ENCODE measurements at regions not wholly inside any gene's neighbourhood (a gene's known extent, or its start where the extent isn't known, plus 50 kb on each side); places are given as distances from the start of the nearest gene placed in this dataset.
A peak's percentile ranks its signal among the peaks of the same experiment; 100 is the strongest.

DNA sequence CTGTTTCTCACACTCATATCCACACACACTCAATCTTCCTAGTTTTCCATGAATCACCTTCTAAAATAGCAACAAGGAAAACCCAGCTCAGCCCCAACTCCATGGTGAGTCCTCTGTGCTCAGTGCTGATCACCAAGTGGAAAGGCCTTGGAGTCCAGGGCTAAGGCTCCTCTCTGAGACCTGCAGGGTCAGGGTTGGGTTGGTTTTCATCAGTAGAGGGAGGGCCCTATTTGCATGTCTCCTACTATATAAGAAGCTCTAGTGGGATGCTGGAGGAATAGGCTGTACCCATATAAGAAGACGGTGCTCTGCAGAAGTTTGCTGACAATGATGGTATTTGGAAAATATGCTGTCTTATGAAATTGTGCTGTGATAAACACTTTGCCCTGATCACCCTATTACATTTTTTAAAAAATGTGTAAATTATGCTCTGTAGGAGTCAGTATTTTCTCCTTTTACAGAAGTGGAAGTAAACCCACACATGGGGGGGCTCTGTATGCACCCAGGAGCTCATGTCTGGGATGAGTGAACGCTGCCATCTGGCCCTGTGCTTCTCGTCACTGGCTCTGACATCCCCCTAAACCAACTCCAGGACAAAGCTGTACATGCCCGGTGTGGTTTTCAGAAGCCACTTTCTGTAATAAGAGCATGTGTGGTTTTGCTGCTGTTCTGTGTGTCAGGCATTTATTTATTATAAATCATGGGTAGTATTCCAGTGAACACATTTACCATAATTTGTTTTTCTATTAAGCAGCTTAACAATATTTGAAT is 536.3 kb downstream of the TMEM121 start:
- intact Hi-C loops (cut with micrococcal nuclease), result no loop called here
- ChIA-PET CTCF (interaction anchor here (0.8 kb wide), 1 partner anchor 525 kb away, joined by 3 read pairs; no protein-coding TSS in a partner anchor), POLR2A (interaction anchor here (0.9 to 1.3 kb wide), 2 partner anchors 199 to 201 kb away, joined by 3 read pairs; no protein-coding TSS in a partner anchor)
- H3K27me3 ChIP-seq (replicated peaks in 1 of 4; ENCODE audit: control extremely low read depth in 1 of 4, control insufficient read depth in 3 of 4, insufficient read depth in 4 of 4, low read length in 3 of 4), result peaks cover 0 to 3% (median 0%) of the 10 kb centered on the region in 4 experiments
- H3K9ac ChIP-seq (ENCODE audit: low read length), result no peak overlapping the region
- H4K20me1 ChIP-seq (ENCODE audit: control insufficient read depth, insufficient read depth, low read length, poor library complexity, severe bottlenecking), result no peaks in the 10 kb centered on the region
- H2AFZ ChIP-seq (ENCODE audit: insufficient read depth, low read depth, low read length, poor library complexity, severe bottlenecking), result no peak overlapping the region
- H3K27me3 Mint-ChIP-seq, result peaks cover 4% of the 10 kb centered on the region
- no peaks in the 10 kb centered on the region for H3K36me3 ChIP-seq (replicated peaks in 1 of 2; ENCODE audit: control extremely low read depth in 1 of 2, control insufficient read depth in 1 of 2, extremely low read depth in 1 of 2, insufficient read depth in 2 of 2, low read length in 1 of 2)
- DNase-seq, result peak; percentile 17
- no peaks in the 10 kb centered on the region for H3K79me2 ChIP-seq (ENCODE audit: control insufficient read depth, insufficient read depth, low read length)
- peak overlapping the region; percentile 73 for H3K4me3 Mint-ChIP-seq
- no CpG with 5 or more reads among the region's 4 CpGs for WGBS (ENCODE audit: insufficient coverage)
- TF ChIP-seq EZH2 (IDR thresholded peaks at IDR 0.05; ENCODE audit: borderline replicate concordance, insufficient read depth, low read depth, low read length, poor library complexity, severe bottlenecking), result no peak
- TF ChIP-seq, protein P1, sequence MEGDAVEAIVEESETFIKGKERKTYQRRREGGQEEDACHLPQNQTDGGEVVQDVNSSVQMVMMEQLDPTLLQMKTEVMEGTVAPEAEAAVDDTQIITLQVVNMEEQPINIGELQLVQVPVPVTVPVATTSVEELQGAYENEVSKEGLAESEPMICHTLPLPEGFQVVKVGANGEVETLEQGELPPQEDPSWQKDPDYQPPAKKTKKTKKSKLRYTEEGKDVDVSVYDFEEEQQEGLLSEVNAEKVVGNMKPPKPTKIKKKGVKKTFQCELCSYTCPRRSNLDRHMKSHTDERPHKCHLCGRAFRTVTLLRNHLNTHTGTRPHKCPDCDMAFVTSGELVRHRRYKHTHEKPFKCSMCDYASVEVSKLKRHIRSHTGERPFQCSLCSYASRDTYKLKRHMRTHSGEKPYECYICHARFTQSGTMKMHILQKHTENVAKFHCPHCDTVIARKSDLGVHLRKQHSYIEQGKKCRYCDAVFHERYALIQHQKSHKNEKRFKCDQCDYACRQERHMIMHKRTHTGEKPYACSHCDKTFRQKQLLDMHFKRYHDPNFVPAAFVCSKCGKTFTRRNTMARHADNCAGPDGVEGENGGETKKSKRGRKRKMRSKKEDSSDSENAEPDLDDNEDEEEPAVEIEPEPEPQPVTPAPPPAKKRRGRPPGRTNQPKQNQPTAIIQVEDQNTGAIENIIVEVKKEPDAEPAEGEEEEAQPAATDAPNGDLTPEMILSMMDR (IDR thresholded peaks at IDR 0.05), result no peak
- no peak overlapping the region for H3K27ac ChIP-seq (ENCODE audit: low read length in 2 of 2)
- ATAC-seq (ENCODE audit: low read depth), result peak; percentile 33
- H3K9me3 Mint-ChIP-seq (ENCODE audit: insufficient read depth), result no peaks in the 10 kb centered on the region
- H3K4me3 ChIP-seq (ENCODE audit: control extremely low read depth in 1 of 5, extremely low read depth in 1 of 5, insufficient read depth in 1 of 5, low read depth in 2 of 5, low read length in 4 of 5), result no peak overlapping the region
- H3K9me3 ChIP-seq (ENCODE audit: control extremely low read depth in 1 of 3, control insufficient read depth in 2 of 3, insufficient read depth in 1 of 3, low read length in 2 of 3), result no peaks in the 10 kb centered on the region
- H3K4me2 ChIP-seq (replicated peaks; ENCODE audit: low read depth, low read length, poor library complexity, severe bottlenecking), result no peak overlapping the region
- peak overlapping the region; percentile 82 for H3K27ac Mint-ChIP-seq
- peaks cover 0 to 11% of the 10 kb centered on the region in 2 donors for H3K4me1 ChIP-seq (ENCODE audit: control insufficient read depth in 2 of 2, insufficient read depth in 2 of 2, low read length in 2 of 2)
- H3K4me1 Mint-ChIP-seq, result peaks cover 12% of the 10 kb centered on the region

DNA sequence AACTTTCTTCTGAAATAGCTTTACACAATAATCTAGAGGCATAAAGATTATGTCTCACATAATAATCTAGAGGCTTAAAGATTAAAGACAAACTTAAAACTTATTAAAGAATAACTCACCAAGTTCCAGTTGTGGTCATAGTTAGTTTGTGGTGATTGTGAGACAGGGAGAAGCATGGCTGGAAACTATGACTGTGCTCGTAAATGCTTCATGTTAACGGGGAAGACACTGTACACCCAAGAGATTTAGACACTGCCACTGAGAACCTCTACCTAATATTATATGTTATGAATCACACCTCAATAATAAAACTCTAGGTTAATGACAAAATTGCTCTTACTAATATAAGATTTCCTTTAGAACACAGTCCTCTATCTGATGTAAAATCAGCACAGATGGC is 541.6 kb downstream of the TMEM121 start:
- no peak for TF ChIP-seq EZH2 (IDR thresholded peaks at IDR 0.05; ENCODE audit: borderline replicate concordance, insufficient read depth, low read depth, low read length, poor library complexity, severe bottlenecking)
- TF ChIP-seq, protein P1 (IDR thresholded peaks at IDR 0.05), result no peak
- Histone ChIP-seq H3K79me2 (ENCODE audit: control insufficient read depth, insufficient read depth, low read length) (no peaks in the 10 kb centered on the region), H4K20me1 (ENCODE audit: control insufficient read depth, insufficient read depth, low read length, poor library complexity, severe bottlenecking) (no peaks in the 10 kb centered on the region), H3K36me3 (replicated peaks in 1 of 2; ENCODE audit: control extremely low read depth in 1 of 2, control insufficient read depth in 1 of 2, extremely low read depth in 1 of 2, insufficient read depth in 2 of 2, low read length in 1 of 2) (no peaks in the 10 kb centered on the region), H3K4me1 (ENCODE audit: control insufficient read depth in 2 of 2, insufficient read depth in 2 of 2, low read length in 2 of 2) (no peaks in the 10 kb centered on the region), H3K27ac (ENCODE audit: low read length in 2 of 2) (no peak overlapping the region), H3K9me3 (ENCODE audit: control extremely low read depth in 1 of 3, control insufficient read depth in 2 of 3, insufficient read depth in 1 of 3, low read length in 2 of 3) (peaks cover 0 to 2% (median 0%) of the 10 kb centered on the region in 3 donors), H3K27me3 (replicated peaks in 1 of 4; ENCODE audit: control extremely low read depth in 1 of 4, control insufficient read depth in 3 of 4, insufficient read depth in 4 of 4, low read length in 3 of 4) (no peaks in the 10 kb centered on the region), H3K4me3 (ENCODE audit: control extremely low read depth in 1 of 5, extremely low read depth in 1 of 5, insufficient read depth in 1 of 5, low read depth in 2 of 5, low read length in 4 of 5) (no peak overlapping the region), H3K4me2 (replicated peaks; ENCODE audit: low read depth, low read length, poor library complexity, severe bottlenecking) (no peak overlapping the region), H3K9ac (ENCODE audit: low read length) (no peak overlapping the region), H2AFZ (ENCODE audit: insufficient read depth, low read depth, low read length, poor library complexity, severe bottlenecking) (no peak overlapping the region)
- no peak overlapping the region for H3K27ac Mint-ChIP-seq
- H3K4me1 Mint-ChIP-seq, result peaks cover 6% of the 10 kb centered on the region
- H3K9me3 Mint-ChIP-seq (ENCODE audit: insufficient read depth), result no peaks in the 10 kb centered on the region
- DNase-seq (no peak), ATAC-seq (ENCODE audit: low read depth) (no peak)
- H3K4me3 Mint-ChIP-seq, result no peak overlapping the region
- ChIA-PET CTCF (no interaction called here), POLR2A (no interaction called here)
- peaks cover 7% of the 10 kb centered on the region for H3K27me3 Mint-ChIP-seq
- no CpG with 5 or more reads among the region's 2 CpGs for WGBS (ENCODE audit: insufficient coverage)
- intact Hi-C loops (cut with micrococcal nuclease), result no loop called here
